ENCODE measurements at regions not wholly inside any gene's neighbourhood (a gene's known extent, or its start where the extent isn't known, plus 50 kb on each side); places are given as distances from the start of the nearest gene placed in this dataset.
"Not testable (repeated sequence)": the region's sequence is repeated elsewhere in the genome, so short reads cannot be mapped to it uniquely, and the experiment has no call there.

- DNase-seq (ENCODE audit: extremely low read depth, low read depth); H3K4me3 ChIP-seq (replicated peaks; ENCODE audit: low read depth, low read length): not testable (repeated sequence)
Observed at GRCh38 chr9:39552242-39552881, 196.9 kb downstream of the SPATA31A1 start.

GRCh38 chr9:39554352-39554751 is 198.9 kb downstream of the SPATA31A1 start:
- not testable (repeated sequence) for DNase-seq (ENCODE audit: extremely low read depth, low read depth); H3K4me3 ChIP-seq (replicated peaks; ENCODE audit: low read depth, low read length)

GRCh38 chr9:39559384-39559783 is 203.9 kb downstream of the SPATA31A1 start:
- DNase-seq (ENCODE audit: extremely low read depth, low read depth); H3K4me3 ChIP-seq (replicated peaks; ENCODE audit: low read depth, low read length): not testable (repeated sequence)

GRCh38 chr9:39566782-39567181 is 211.3 kb downstream of the SPATA31A1 start:
- DNase-seq (ENCODE audit: extremely low read depth, low read depth); H3K4me3 ChIP-seq (replicated peaks; ENCODE audit: low read depth, low read length): not testable (repeated sequence)

- not testable (repeated sequence) for H3K4me3 ChIP-seq (replicated peaks; ENCODE audit: low read depth, low read length); DNase-seq (ENCODE audit: extremely low read depth, low read depth)
Observed at GRCh38 chr9:39567396-39567795, 211.9 kb downstream of the SPATA31A1 start.

GRCh38 chr9:39568900-39569299 is 213.4 kb downstream of the SPATA31A1 start:
- not testable (repeated sequence) for DNase-seq (ENCODE audit: extremely low read depth, low read depth); H3K4me3 ChIP-seq (replicated peaks; ENCODE audit: low read depth, low read length)

GRCh38 chr9:39573024-39574022 is 217.9 kb downstream of the SPATA31A1 start:
- H3K4me3 ChIP-seq (replicated peaks; ENCODE audit: low read depth, low read length); DNase-seq (ENCODE audit: extremely low read depth, low read depth): not testable (repeated sequence)

GRCh38 chr9:39579000-39579399 is 223.5 kb downstream of the SPATA31A1 start:
- not testable (repeated sequence) for DNase-seq (ENCODE audit: extremely low read depth, low read depth); H3K4me3 ChIP-seq (replicated peaks; ENCODE audit: low read depth, low read length)

GRCh38 chr9:39581296-39581695 is 225.8 kb downstream of the SPATA31A1 start:
- not testable (repeated sequence) for H3K4me3 ChIP-seq (replicated peaks; ENCODE audit: low read depth, low read length); DNase-seq (ENCODE audit: extremely low read depth, low read depth)

GRCh38 chr9:39582677-39583412 is 227.4 kb downstream of the SPATA31A1 start:
- DNase-seq (ENCODE audit: extremely low read depth, low read depth); H3K4me3 ChIP-seq (replicated peaks; ENCODE audit: low read depth, low read length): not testable (repeated sequence)

- not testable (repeated sequence) for H3K4me3 ChIP-seq (replicated peaks; ENCODE audit: low read depth, low read length); DNase-seq (ENCODE audit: extremely low read depth, low read depth)
Observed at GRCh38 chr9:39583413-39583747, 227.9 kb downstream of the SPATA31A1 start.

- H3K4me3 ChIP-seq (replicated peaks; ENCODE audit: low read depth, low read length); DNase-seq (ENCODE audit: extremely low read depth, low read depth): not testable (repeated sequence)
Observed at GRCh38 chr9:39585233-39585632, 229.8 kb downstream of the SPATA31A1 start.

GRCh38 chr9:39587844-39588499 is 232.5 kb downstream of the SPATA31A1 start:
- DNase-seq (ENCODE audit: extremely low read depth, low read depth): no peak
- TF ChIP-seq CTCF (IDR thresholded peaks at IDR 0.05; ENCODE audit: low read depth, low read length, missing control alignments): no peak
- H3K4me3 ChIP-seq (replicated peaks; ENCODE audit: low read depth, low read length): no peak overlapping the region
